Activated CD4-positive, alpha-beta memory T cell treated with anti-CD3 and anti-CD28 coated beads for 36 hours (primary cell): ENCODE measurements at regions not wholly inside any gene's neighbourhood (a gene's known extent, or its start where the extent isn't known, plus 50 kb on each side); places are given as distances from the start of the nearest gene placed in this dataset.

Experiments
- CTCF ChIA-PET: fragments of 350-600 bp; sonication (Branson Sonifier 250); formaldehyde crosslinking; loops from one replicate; lab custom pipeline; 2021; ENCODE audit warnings: antibody characterized with exemption, inconsistent platforms; lab: Charles Lee
- POLR2A ChIA-PET: fragments of 350-600 bp; sonication (Branson Sonifier 250); formaldehyde crosslinking; loops from one replicate; lab custom pipeline; 2021; ENCODE audit warnings: antibody characterized with exemption; lab: Charles Lee
- DNase-seq: peaks from one replicate; pipeline ENCODE4 v3.0.0-alpha.2; 2020
- H3K27ac Mint-ChIP-seq: one replicate; pipeline ENCODE4 v1.8.0; 2021; ENCODE audit warnings: mixed read lengths
- H3K27me3 Mint-ChIP-seq: one replicate; pipeline ENCODE4 v1.8.0; 2021; ENCODE audit warnings: mixed read lengths
- H3K36me3 Mint-ChIP-seq: one replicate; pipeline ENCODE4 v1.8.0; 2021; ENCODE audit warnings: mixed read lengths
- H3K4me1 Mint-ChIP-seq: one replicate; pipeline ENCODE4 v1.8.0; 2021; ENCODE audit warnings: low read depth, mixed read lengths
- H3K4me3 Mint-ChIP-seq: one replicate; pipeline ENCODE4 v1.8.0; 2021; ENCODE audit warnings: mild to moderate bottlenecking, mixed read lengths
- H3K9me3 Mint-ChIP-seq: one replicate; pipeline ENCODE4 v1.8.0; 2021; ENCODE audit warnings: mixed read lengths
- intact Hi-C: fragments of 100-400 bp; cut with micrococcal nuclease; formaldehyde crosslinking; loops from one replicate; pipeline ENCODE4 v1.15.1; 2023

DNA sequence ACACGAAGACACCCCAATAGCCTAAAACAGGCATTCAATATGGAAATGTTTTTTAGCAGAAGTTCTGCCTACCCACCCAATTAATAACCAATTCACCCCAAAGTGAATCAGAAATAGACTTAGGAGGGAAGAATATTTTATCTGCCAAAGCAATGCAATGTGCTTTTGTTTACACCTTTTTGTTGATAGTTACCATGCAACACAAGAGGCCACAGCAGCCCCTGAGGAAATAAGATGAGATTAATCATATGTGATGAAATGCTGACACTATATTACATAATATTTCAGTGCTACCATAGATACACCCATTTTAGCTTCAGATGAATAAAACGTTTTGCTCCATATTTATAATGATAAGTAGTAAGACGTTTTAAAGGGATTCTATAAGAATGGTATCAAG lies 60.9 kb upstream of the RGS2 start:
- no peaks in the 10 kb centered on the region for H3K36me3 Mint-ChIP-seq
- no peak for DNase-seq
- intact Hi-C loops, result no loop called here
- H3K9me3 Mint-ChIP-seq, result peaks cover 3% of the 10 kb centered on the region
- no peak overlapping the region for H3K27ac Mint-ChIP-seq
- POLR2A ChIA-PET, result no interaction called here
- no peaks in the 10 kb centered on the region for H3K4me1 Mint-ChIP-seq
- H3K27me3 Mint-ChIP-seq, result no peaks in the 10 kb centered on the region
- no peak overlapping the region for H3K4me3 Mint-ChIP-seq
- CTCF ChIA-PET, result interaction anchor here (1.0 kb wide), 1 partner anchor 20 kb away, joined by 5 read pairs; no protein-coding TSS in a partner anchor

DNA sequence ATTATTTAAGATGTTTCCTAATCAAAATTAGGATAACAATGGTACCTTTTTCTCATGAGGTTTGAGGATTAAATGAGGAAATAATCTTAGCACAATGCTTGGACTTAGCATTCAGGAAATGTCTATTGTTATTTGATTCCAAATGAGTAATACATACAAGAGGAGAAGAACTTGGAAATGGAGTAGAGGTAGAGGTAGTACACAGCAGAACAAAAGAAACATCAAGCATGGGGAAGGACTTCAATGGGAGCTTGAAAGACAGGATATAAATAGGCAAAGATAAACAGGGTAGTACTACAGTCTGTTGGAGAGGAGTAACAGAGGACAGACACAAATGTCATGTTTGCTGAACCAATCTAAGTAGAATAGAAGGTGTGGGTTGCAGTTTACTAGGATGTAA lies 59.5 kb upstream of the RGS2 start:
- Mint-ChIP-seq H3K4me3 (no peak overlapping the region), H3K36me3 (no peaks in the 10 kb centered on the region), H3K27me3 (no peaks in the 10 kb centered on the region), H3K4me1 (no peaks in the 10 kb centered on the region), H3K27ac (no peak overlapping the region), H3K9me3 (peaks cover 3% of the 10 kb centered on the region)
- ChIA-PET POLR2A (no interaction called here), CTCF (no interaction called here)
- intact Hi-C loops, result no loop called here
- DNase-seq, result no peak

DNA sequence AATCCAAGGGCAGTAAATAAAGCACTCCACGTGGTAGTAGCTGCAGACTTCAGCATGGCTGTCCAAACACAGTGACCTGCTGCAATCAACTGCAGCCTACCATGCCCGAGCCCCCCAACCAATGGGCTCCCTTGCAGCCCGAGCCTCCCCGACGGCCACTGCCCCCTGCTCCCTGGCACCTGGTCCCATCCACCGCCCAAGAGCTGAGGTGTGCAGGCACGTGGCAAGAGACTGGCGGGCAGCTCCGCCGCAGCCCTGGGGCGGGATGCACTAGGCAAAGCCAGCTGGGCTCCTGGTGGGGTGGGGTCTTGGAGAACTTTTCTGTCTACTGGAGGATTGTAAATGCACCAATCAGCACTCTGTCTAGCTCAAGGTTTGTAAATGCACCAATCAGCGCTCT lies 57.6 kb upstream of the RGS2 start:
- Mint-ChIP-seq H3K4me3 (no peak overlapping the region), H3K9me3 (peaks cover 3% of the 10 kb centered on the region), H3K27ac (no peak overlapping the region), H3K4me1 (no peaks in the 10 kb centered on the region), H3K36me3 (no peaks in the 10 kb centered on the region), H3K27me3 (no peaks in the 10 kb centered on the region)
- POLR2A ChIA-PET, result no interaction called here
- CTCF ChIA-PET, result no interaction called here
- intact Hi-C loops, result no loop called here
- no peak for DNase-seq

DNA sequence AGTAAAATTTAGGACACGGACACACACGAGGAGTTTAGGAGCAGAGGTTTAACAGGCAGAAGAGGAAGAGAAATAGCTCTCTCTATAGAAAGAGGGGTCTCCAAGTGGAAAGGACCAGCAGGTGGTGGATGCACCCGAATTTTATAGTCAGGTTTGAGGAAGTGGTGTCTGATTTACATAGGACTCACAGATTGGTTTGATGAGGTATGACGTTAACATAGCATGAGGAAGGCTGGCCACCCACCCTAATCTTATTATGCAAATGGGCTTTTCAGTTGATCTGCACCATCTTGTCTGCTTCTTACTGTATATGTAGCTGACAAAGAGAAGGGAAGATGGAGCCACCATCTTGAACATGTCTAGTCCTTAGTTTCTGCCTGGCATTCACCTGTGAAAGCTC lies 52.5 kb upstream of the RGS2 start:
- Mint-ChIP-seq H3K27me3 (peaks cover 2% of the 10 kb centered on the region), H3K36me3 (no peaks in the 10 kb centered on the region), H3K9me3 (no peaks in the 10 kb centered on the region), H3K4me1 (no peaks in the 10 kb centered on the region), H3K4me3 (no peak overlapping the region), H3K27ac (no peak overlapping the region)
- ChIA-PET CTCF (no interaction called here), POLR2A (no interaction called here)
- no peak for DNase-seq
- intact Hi-C loops, result no loop called here

DNA sequence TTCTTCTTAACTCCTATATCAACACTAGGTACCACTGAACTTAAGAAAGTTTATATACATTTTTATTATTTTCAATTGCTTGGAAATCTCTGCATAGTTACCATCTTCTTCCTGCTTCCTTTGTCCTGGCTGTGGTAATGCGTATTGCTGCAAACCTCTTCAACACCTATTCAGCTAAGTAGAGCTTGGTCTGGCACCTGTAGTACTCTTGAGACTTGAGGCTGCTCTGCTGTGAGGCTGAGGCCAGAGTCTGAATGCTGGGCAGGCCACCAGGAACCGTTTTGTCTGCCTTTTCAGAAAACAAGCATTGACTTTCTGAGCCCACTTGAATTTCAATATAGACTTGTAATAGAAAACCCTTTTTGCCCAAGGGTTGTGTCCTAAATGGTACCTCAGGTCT lies 52.0 kb upstream of the RGS2 start:
- Mint-ChIP-seq H3K27ac (no peak overlapping the region), H3K27me3 (peaks cover 2% of the 10 kb centered on the region), H3K4me1 (no peaks in the 10 kb centered on the region), H3K4me3 (no peak overlapping the region), H3K9me3 (no peaks in the 10 kb centered on the region), H3K36me3 (no peaks in the 10 kb centered on the region)
- no peak for DNase-seq
- intact Hi-C loops, result no loop called here
- ChIA-PET CTCF (no interaction called here), POLR2A (no interaction called here)

DNA sequence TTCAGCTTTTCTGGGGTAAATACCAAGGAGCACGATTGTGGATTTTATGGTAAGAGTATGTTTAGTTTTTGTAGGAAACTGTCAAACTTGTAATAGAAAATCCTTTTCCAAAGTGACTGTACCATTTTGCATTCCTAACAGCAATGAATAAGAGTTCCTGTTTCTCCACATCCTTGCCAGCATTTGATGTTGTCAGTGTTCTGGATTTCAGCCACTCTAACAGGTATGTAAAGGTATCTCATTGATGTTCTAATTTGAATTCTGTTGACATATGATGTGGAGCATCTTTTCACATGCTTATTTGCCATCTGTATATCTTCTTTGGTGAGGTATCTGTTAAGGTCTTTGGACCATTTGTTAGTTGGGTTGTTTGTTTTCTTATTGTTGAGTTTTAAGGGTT lies 50.3 kb upstream of the RGS2 start:
- ChIA-PET POLR2A (no interaction called here), CTCF (no interaction called here)

More for the DNA sequence above, 50.3 kb upstream of the RGS2 start:
- Mint-ChIP-seq H3K36me3 (no peaks in the 10 kb centered on the region), H3K27ac (no peak overlapping the region), H3K4me3 (no peak overlapping the region), H3K9me3 (no peaks in the 10 kb centered on the region), H3K27me3 (peaks cover 2% of the 10 kb centered on the region), H3K4me1 (no peaks in the 10 kb centered on the region)
- intact Hi-C loops, result no loop called here
- no peak for DNase-seq
